ENCODE measurements at regions not wholly inside any gene's neighbourhood (a gene's known extent, or its start where the extent isn't known, plus 50 kb on each side); places are given as distances from the start of the nearest gene placed in this dataset.

DNA sequence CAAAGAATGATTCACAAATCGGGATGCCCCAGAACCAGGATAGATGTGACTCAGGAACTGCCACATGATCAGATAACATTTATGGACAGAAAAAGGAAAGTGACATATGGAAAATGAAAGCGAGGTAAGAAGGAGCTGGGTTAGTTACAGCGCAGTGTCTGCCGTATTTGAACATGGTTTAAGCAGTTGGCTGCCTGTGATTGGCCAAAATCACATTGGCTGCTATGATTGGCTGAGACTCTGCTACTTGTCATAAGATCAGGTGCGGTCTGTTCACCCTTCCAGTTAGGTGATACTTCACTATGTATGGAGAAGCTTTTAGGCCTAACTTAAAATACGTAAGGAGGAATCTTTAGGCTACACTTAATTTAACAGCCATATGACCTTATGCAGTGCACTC lies 322.7 kb upstream of the HAND2 start:
- no peaks in the 10 kb centered on the region for H3K4me1 ChIP-seq (ENCODE audit: control insufficient read depth in 2 of 2, insufficient read depth in 2 of 2, low read length in 2 of 2)
- DNase-seq (ENCODE audit: low read depth in 6 of 9, low spot score in 9 of 9): no peak
- no peaks in the 10 kb centered on the region for H3K9me3 ChIP-seq (ENCODE audit: control insufficient read depth in 2 of 2, insufficient read depth in 1 of 2, low read length in 1 of 2)
- H3K4me3 ChIP-seq (ENCODE audit: low read length in 2 of 2): no peak overlapping the region
- no peaks in the 10 kb centered on the region for H3K36me3 ChIP-seq (ENCODE audit: control insufficient read depth in 2 of 2, insufficient read depth in 2 of 2, low read length in 1 of 2)
- 95% methylated on average over 6 of the region's 6 CpGs for WGBS
- no peak overlapping the region for H3K27ac ChIP-seq (ENCODE audit: low read depth in 1 of 2, low read length in 1 of 2)
- H3K27me3 ChIP-seq (ENCODE audit: control insufficient read depth in 2 of 2, insufficient read depth in 1 of 2, low read length in 1 of 2): no peaks in the 10 kb centered on the region

GRCh38 chr4:173845580-173845979 lies 315.6 kb upstream of the HAND2 start:
- H3K27ac ChIP-seq (ENCODE audit: low read depth in 1 of 2, low read length in 1 of 2): no peak overlapping the region

DNA sequence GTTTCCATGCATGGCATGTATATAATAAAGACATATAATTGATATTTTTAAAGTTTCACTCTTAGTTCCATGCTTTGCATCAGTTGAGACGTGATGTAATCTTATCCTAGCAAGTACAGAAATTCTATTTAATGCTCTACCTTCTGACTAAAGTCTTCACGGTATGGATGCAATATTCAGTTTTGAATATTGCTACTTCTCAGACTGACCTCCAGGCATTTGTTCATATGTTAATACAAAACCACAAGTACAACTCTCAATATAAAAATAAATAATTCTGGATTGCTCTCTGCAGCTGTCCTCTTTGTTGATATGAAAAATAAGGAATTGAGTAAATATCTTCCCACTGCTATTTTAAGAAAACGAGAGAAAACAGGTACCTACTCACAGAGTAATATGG lies 309.8 kb upstream of the HAND2 start:
- H3K4me3 ChIP-seq (ENCODE audit: low read length in 2 of 2): no peak overlapping the region
- 88% methylated on average over 3 of the region's 3 CpGs for WGBS
- no peaks in the 10 kb centered on the region for H3K27me3 ChIP-seq (ENCODE audit: control insufficient read depth in 2 of 2, insufficient read depth in 1 of 2, low read length in 1 of 2)
- no peaks in the 10 kb centered on the region for H3K4me1 ChIP-seq (ENCODE audit: control insufficient read depth in 2 of 2, insufficient read depth in 2 of 2, low read length in 2 of 2)
- no peaks in the 10 kb centered on the region for H3K9me3 ChIP-seq (ENCODE audit: control insufficient read depth in 2 of 2, insufficient read depth in 1 of 2, low read length in 1 of 2)
- H3K36me3 ChIP-seq (ENCODE audit: control insufficient read depth in 2 of 2, insufficient read depth in 2 of 2, low read length in 1 of 2): no peaks in the 10 kb centered on the region
- no peak overlapping the region for H3K27ac ChIP-seq (ENCODE audit: low read depth in 1 of 2, low read length in 1 of 2)
- DNase-seq (ENCODE audit: low read depth in 6 of 9, low spot score in 9 of 9): no peak

More at GRCh38 chr4:173845580-173845979, 315.6 kb upstream of the HAND2 start:
- Histone ChIP-seq H3K4me1 (ENCODE audit: control insufficient read depth in 2 of 2, insufficient read depth in 2 of 2, low read length in 2 of 2) (no peaks in the 10 kb centered on the region), H3K9me3 (ENCODE audit: control insufficient read depth in 2 of 2, insufficient read depth in 1 of 2, low read length in 1 of 2) (no peaks in the 10 kb centered on the region), H3K36me3 (ENCODE audit: control insufficient read depth in 2 of 2, insufficient read depth in 2 of 2, low read length in 1 of 2) (no peaks in the 10 kb centered on the region), H3K4me3 (ENCODE audit: low read length in 2 of 2) (no peak overlapping the region), H3K27me3 (ENCODE audit: control insufficient read depth in 2 of 2, insufficient read depth in 1 of 2, low read length in 1 of 2) (no peaks in the 10 kb centered on the region)
- 90% methylated on average over 1 of the region's 1 CpG for WGBS
- no peak for DNase-seq (ENCODE audit: low read depth in 6 of 9, low spot score in 9 of 9)

DNA sequence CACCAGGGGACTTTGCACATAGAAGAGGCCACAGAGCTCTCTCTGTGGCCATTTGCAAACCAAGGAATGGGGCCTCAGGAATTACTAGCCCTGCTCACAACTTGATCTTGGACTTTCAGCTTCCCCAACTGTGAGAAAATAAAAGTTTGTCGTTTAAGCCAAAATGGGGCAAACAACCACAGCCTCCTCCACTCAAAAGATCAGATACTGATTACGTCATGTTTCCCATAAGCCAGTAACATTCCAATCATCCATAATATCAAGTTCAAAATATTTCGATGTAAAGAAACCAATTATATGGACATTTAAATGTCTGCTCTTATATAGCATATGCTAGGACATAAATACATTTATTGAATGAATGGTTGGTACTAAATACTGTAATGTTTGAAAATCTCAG lies 307.5 kb upstream of the HAND2 start:
- no peaks in the 10 kb centered on the region for H3K27me3 ChIP-seq (ENCODE audit: control insufficient read depth in 2 of 2, insufficient read depth in 1 of 2, low read length in 1 of 2)
- H3K4me1 ChIP-seq (ENCODE audit: control insufficient read depth in 2 of 2, insufficient read depth in 2 of 2, low read length in 2 of 2): no peaks in the 10 kb centered on the region
- H3K9me3 ChIP-seq (ENCODE audit: control insufficient read depth in 2 of 2, insufficient read depth in 1 of 2, low read length in 1 of 2): no peaks in the 10 kb centered on the region
- DNase-seq (ENCODE audit: low read depth in 6 of 9, low spot score in 9 of 9): no peak
- no peak overlapping the region for H3K4me3 ChIP-seq (ENCODE audit: low read length in 2 of 2)
- WGBS: 89% methylated on average over 3 of the region's 3 CpGs
- H3K27ac ChIP-seq (ENCODE audit: low read depth in 1 of 2, low read length in 1 of 2): no peak overlapping the region
- H3K36me3 ChIP-seq (ENCODE audit: control insufficient read depth in 2 of 2, insufficient read depth in 2 of 2, low read length in 1 of 2): no peaks in the 10 kb centered on the region

DNA sequence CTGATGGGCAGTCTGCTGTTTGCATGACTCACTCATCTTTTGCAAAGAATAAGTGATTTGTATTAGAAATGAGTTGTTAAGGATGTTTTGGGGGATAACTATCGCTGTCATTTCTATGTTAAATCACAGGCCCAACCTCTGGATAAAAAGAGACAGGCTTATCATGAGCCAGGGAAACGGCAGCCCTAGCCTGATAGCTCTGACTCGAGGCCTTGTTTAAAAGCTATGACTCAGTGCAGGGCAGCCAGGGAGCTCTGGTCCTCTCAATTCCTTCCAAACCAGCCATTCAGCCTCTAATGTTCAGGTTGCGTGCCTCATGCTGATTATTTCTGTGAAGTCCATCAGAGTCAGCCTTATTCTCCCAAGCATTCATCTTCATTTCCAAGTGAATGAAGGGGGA lies 305.9 kb upstream of the HAND2 start:
- H3K36me3 ChIP-seq (ENCODE audit: control insufficient read depth in 2 of 2, insufficient read depth in 2 of 2, low read length in 1 of 2): no peaks in the 10 kb centered on the region
- 71% methylated on average over 4 of the region's 4 CpGs for WGBS
- no peaks in the 10 kb centered on the region for H3K4me1 ChIP-seq (ENCODE audit: control insufficient read depth in 2 of 2, insufficient read depth in 2 of 2, low read length in 2 of 2)
- H3K27me3 ChIP-seq (ENCODE audit: control insufficient read depth in 2 of 2, insufficient read depth in 1 of 2, low read length in 1 of 2): no peaks in the 10 kb centered on the region
- H3K4me3 ChIP-seq (ENCODE audit: low read length in 2 of 2): no peak overlapping the region
- no peaks in the 10 kb centered on the region for H3K9me3 ChIP-seq (ENCODE audit: control insufficient read depth in 2 of 2, insufficient read depth in 1 of 2, low read length in 1 of 2)
- H3K27ac ChIP-seq (ENCODE audit: low read depth in 1 of 2, low read length in 1 of 2): no peak overlapping the region
- no peak for DNase-seq (ENCODE audit: low read depth in 6 of 9, low spot score in 9 of 9)

DNA sequence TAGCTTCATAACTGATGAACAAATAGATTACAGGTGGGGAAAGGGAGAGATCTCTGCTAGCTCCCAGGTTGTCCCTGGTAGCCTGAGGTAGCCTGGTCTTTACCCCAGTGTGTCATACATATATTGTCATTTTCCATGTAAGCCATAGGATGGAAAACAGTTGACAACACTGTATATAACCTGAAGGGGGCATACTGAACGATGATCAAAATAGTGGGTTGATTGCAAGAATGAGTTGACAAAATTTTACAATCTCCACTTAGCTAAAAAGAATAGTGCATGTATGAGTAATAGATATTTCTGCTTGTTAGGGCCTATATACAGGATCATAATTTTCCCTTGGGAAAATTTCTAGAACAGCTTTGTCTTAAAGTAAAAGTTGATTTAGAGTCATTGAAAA lies 304.1 kb upstream of the HAND2 start:
- Histone ChIP-seq H3K36me3 (ENCODE audit: control insufficient read depth in 2 of 2, insufficient read depth in 2 of 2, low read length in 1 of 2) (no peaks in the 10 kb centered on the region), H3K4me3 (ENCODE audit: low read length in 2 of 2) (no peak overlapping the region), H3K27me3 (ENCODE audit: control insufficient read depth in 2 of 2, insufficient read depth in 1 of 2, low read length in 1 of 2) (no peaks in the 10 kb centered on the region), H3K4me1 (ENCODE audit: control insufficient read depth in 2 of 2, insufficient read depth in 2 of 2, low read length in 2 of 2) (no peaks in the 10 kb centered on the region), H3K9me3 (ENCODE audit: control insufficient read depth in 2 of 2, insufficient read depth in 1 of 2, low read length in 1 of 2) (no peaks in the 10 kb centered on the region), H3K27ac (ENCODE audit: low read depth in 1 of 2, low read length in 1 of 2) (no peak overlapping the region)
- DNase-seq (ENCODE audit: low read depth in 6 of 9, low spot score in 9 of 9): no peak
- WGBS: 69% methylated on average over 1 of the region's 1 CpG

- no peaks in the 10 kb centered on the region for H3K4me1 ChIP-seq (ENCODE audit: control insufficient read depth in 2 of 2, insufficient read depth in 2 of 2, low read length in 2 of 2)
- H3K9me3 ChIP-seq (ENCODE audit: control insufficient read depth in 2 of 2, insufficient read depth in 1 of 2, low read length in 1 of 2): no peaks in the 10 kb centered on the region
- H3K27ac ChIP-seq (ENCODE audit: low read depth in 1 of 2, low read length in 1 of 2): no peak overlapping the region
- H3K4me3 ChIP-seq (ENCODE audit: low read length in 2 of 2): no peak overlapping the region
- H3K36me3 ChIP-seq (ENCODE audit: control insufficient read depth in 2 of 2, insufficient read depth in 2 of 2, low read length in 1 of 2): no peaks in the 10 kb centered on the region
- no peak for DNase-seq (ENCODE audit: low read depth in 6 of 9, low spot score in 9 of 9)
- no peaks in the 10 kb centered on the region for H3K27me3 ChIP-seq (ENCODE audit: control insufficient read depth in 2 of 2, insufficient read depth in 1 of 2, low read length in 1 of 2)
- 96% methylated on average over 4 of the region's 4 CpGs for WGBS
These were observed 299.5 kb upstream of the HAND2 start for GRCh38 chr4:173829565-173829964.

- Histone ChIP-seq H3K27me3 (ENCODE audit: control insufficient read depth in 2 of 2, insufficient read depth in 1 of 2, low read length in 1 of 2) (no peaks in the 10 kb centered on the region), H3K4me1 (ENCODE audit: control insufficient read depth in 2 of 2, insufficient read depth in 2 of 2, low read length in 2 of 2) (no peaks in the 10 kb centered on the region), H3K4me3 (ENCODE audit: low read length in 2 of 2) (no peak overlapping the region), H3K36me3 (ENCODE audit: control insufficient read depth in 2 of 2, insufficient read depth in 2 of 2, low read length in 1 of 2) (no peaks in the 10 kb centered on the region), H3K27ac (ENCODE audit: low read depth in 1 of 2, low read length in 1 of 2) (no peak overlapping the region), H3K9me3 (ENCODE audit: control insufficient read depth in 2 of 2, insufficient read depth in 1 of 2, low read length in 1 of 2) (no peaks in the 10 kb centered on the region)
- 63% methylated on average over 2 of the region's 2 CpGs for WGBS
- DNase-seq (ENCODE audit: low read depth in 6 of 9, low spot score in 9 of 9): no peak
These were observed 297.7 kb upstream of the HAND2 start for GRCh38 chr4:173827707-173828106.

DNA sequence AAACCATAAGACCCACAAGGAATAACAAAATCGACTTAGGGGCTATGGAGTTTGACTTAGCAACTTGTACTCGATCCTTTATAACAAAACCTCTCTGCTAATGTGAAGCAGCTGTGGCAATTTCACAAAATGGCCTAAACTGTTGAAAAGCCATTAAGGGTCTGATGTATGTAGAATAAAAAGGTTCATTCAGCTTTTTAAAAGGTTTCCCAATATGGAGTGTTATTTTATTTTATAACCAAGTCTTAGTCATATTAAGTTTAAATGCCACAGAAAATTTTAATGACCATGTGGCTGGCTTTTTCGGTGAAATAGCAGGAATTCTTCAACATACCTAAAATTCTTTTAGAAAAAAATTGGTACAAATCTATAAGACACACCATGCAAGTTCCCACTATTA lies 291.8 kb upstream of the HAND2 start:
- 92% methylated on average over 3 of the region's 3 CpGs for WGBS
- no peak overlapping the region for H3K27ac ChIP-seq (ENCODE audit: low read depth in 1 of 2, low read length in 1 of 2)
- no peaks in the 10 kb centered on the region for H3K9me3 ChIP-seq (ENCODE audit: control insufficient read depth in 2 of 2, insufficient read depth in 1 of 2, low read length in 1 of 2)
- no peaks in the 10 kb centered on the region for H3K36me3 ChIP-seq (ENCODE audit: control insufficient read depth in 2 of 2, insufficient read depth in 2 of 2, low read length in 1 of 2)
- no peak overlapping the region for H3K4me3 ChIP-seq (ENCODE audit: low read length in 2 of 2)
- DNase-seq (ENCODE audit: low read depth in 6 of 9, low spot score in 9 of 9): no peak
- H3K27me3 ChIP-seq (ENCODE audit: control insufficient read depth in 2 of 2, insufficient read depth in 1 of 2, low read length in 1 of 2): no peaks in the 10 kb centered on the region
- H3K4me1 ChIP-seq (ENCODE audit: control insufficient read depth in 2 of 2, insufficient read depth in 2 of 2, low read length in 2 of 2): no peaks in the 10 kb centered on the region

DNA sequence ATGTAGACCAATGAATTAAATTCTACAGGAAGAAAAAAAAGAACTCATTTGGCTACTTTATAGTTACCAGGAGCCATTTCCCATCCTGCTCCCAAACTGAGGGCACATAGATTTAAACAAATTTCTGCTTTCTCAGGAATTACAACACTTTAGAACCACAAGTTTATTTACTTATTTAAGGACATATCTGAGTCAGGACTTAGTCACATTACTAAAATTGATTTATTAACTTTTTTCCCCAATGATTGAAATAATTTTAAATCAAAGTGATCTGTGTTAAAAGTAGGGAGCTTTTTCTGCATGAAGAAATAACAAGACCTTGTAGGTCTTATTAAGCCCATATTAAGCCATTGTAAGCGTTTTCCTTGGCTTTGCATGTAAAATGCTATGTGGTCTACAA lies 291.0 kb upstream of the HAND2 start:
- H3K27me3 ChIP-seq (ENCODE audit: control insufficient read depth in 2 of 2, insufficient read depth in 1 of 2, low read length in 1 of 2): no peaks in the 10 kb centered on the region
- H3K27ac ChIP-seq (ENCODE audit: low read depth in 1 of 2, low read length in 1 of 2): no peak overlapping the region
- DNase-seq (ENCODE audit: low read depth in 6 of 9, low spot score in 9 of 9): no peak
- H3K4me3 ChIP-seq (ENCODE audit: low read length in 2 of 2): no peak overlapping the region
- 90% methylated on average over 1 of the region's 1 CpG for WGBS
- H3K9me3 ChIP-seq (ENCODE audit: control insufficient read depth in 2 of 2, insufficient read depth in 1 of 2, low read length in 1 of 2): no peaks in the 10 kb centered on the region
- H3K4me1 ChIP-seq (ENCODE audit: control insufficient read depth in 2 of 2, insufficient read depth in 2 of 2, low read length in 2 of 2): no peaks in the 10 kb centered on the region
- no peaks in the 10 kb centered on the region for H3K36me3 ChIP-seq (ENCODE audit: control insufficient read depth in 2 of 2, insufficient read depth in 2 of 2, low read length in 1 of 2)

Data from thymus (tissue), 11 donors.